ENCODE measurements at regions not wholly inside any gene's neighbourhood (a gene's known extent, or its start where the extent isn't known, plus 50 kb on each side); places are given as distances from the start of the nearest gene placed in this dataset.

DNA sequence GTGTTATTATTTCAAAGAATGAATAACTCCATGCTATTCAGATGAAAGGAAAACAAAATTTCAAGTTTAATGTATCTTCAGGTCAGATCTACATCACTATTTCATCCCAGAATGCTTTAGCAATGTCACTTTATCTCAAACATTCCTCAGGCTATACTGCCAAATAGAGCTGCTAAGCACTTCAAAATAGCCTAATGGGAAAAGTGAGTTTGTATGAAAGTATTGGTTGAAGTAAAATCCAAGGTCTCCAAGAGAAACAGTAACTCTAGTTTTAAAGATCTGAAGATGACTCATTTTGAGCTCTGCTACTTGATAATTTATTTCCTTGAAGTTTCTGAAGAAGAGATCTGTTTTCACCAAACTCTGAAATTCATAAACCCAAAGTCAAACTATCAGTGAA, 466.2 kb upstream of the FOXG1 start:
- no peak for TF ChIP-seq ZNF274 (IDR thresholded peaks at IDR 0.05; ENCODE audit: low read depth, low read length)
- TF ChIP-seq YY1 (IDR thresholded peaks at IDR 0.05; ENCODE audit: insufficient read depth, insufficient read length): no peak
- no peak for TF ChIP-seq SUZ12 (IDR thresholded peaks at IDR 0.05; ENCODE audit: extremely low read depth, insufficient read depth, insufficient read length)
